A673 (cell line): ENCODE measurements at regions not wholly inside any gene's neighbourhood (a gene's known extent, or its start where the extent isn't known, plus 50 kb on each side); places are given as distances from the start of the nearest gene placed in this dataset.
A peak's percentile ranks its signal among the peaks of the same experiment; 100 is the strongest.

Source experiments
- BruUV-seq: library from RNA; stranded (reverse); fragments of 400-500 nt; replicated peaks from 2 replicates; lab custom pipeline; 2021; lab: Mats Ljungman, UMichigan
- CTCF ChIA-PET: fragments of 300-600 bp; sonication (Branson Sonifier 250); formaldehyde crosslinking; loops from one replicate; lab custom pipeline; 2022; ENCODE audit warnings: antibody characterized with exemption; lab: Charles Lee
- POLR2A ChIA-PET: fragments of 300-600 bp; sonication (Branson Sonifier 250); formaldehyde crosslinking; loops from one replicate; lab custom pipeline; 2022; ENCODE audit warnings: antibody characterized with exemption; ENCODE audit not compliant: low non-redundant PET; lab: Charles Lee
- DNase-seq: peaks from one replicate; pipeline ENCODE4 v3.0.0-alpha.2; 2015; ENCODE audit warnings: low spot score
- H3K27ac ChIP-seq: fragments of 200-600 bp; sonication (generic); 2 replicates; pipeline ENCODE4 v1.5.1; 2016; ENCODE audit warnings: mixed run types, low read depth, mild to moderate bottlenecking, mixed read lengths, antibody characterized with exemption, low read length; ENCODE audit not compliant: poor library complexity, severe bottlenecking
- H3K27me3 ChIP-seq: fragments of 200-600 bp; sonication (generic); replicated peaks from 2 replicates; pipeline ENCODE4 v1.6.1; 2017; ENCODE audit warnings: mixed run types, low read depth, mild to moderate bottlenecking, mixed read lengths, antibody characterized with exemption, low read length; ENCODE audit not compliant: insufficient read depth, poor library complexity
- H3K36me3 ChIP-seq: fragments of 200-600 bp; sonication (generic); 2 replicates; pipeline ENCODE4 v1.6.1; 2016; ENCODE audit warnings: mixed run types, mild to moderate bottlenecking, mixed read lengths, antibody characterized with exemption, low read length; ENCODE audit not compliant: insufficient read depth, poor library complexity, severe bottlenecking
- H3K4me1 ChIP-seq: fragments of 200-600 bp; sonication (generic); 2 replicates; pipeline ENCODE4 v1.6.1; 2017; ENCODE audit warnings: mixed run types, mild to moderate bottlenecking, mixed read lengths, antibody characterized with exemption, low read length; ENCODE audit not compliant: insufficient read depth, poor library complexity, severe bottlenecking
- H3K4me3 ChIP-seq: fragments of 200-600 bp; sonication (generic); 2 replicates; pipeline ENCODE4 v1.5.1; 2016; ENCODE audit warnings: low read depth, mixed run types, mild to moderate bottlenecking, mixed read lengths, low read length; ENCODE audit not compliant: poor library complexity, severe bottlenecking
- H3K9me3 ChIP-seq: fragments of 200-600 bp; sonication (generic); 2 replicates; pipeline ENCODE4 v1.6.1; 2016; ENCODE audit warnings: mixed run types, low read depth, mild to moderate bottlenecking, mixed read lengths, antibody characterized with exemption, low read length; ENCODE audit not compliant: poor library complexity, severe bottlenecking
- EZH2 ChIP-seq: fragments of 200-600 bp; sonication (generic); IDR thresholded peaks from 2 replicates; pipeline ENCODE4 v1.6.1; 2017; ENCODE audit warnings: borderline replicate concordance, low read depth, mild to moderate bottlenecking, mixed read lengths, antibody characterized with exemption, low read length; ENCODE audit not compliant: poor library complexity, severe bottlenecking
- intact Hi-C: fragments of 100-400 bp; cut with micrococcal nuclease; formaldehyde crosslinking; loops from one replicate; pipeline ENCODE4 v1.10.0; 2022; ENCODE audit not compliant: unreplicated experiment
- TF ChIP-seq, protein P1 (sequence below): fragments of 300-800, 200-600 bp; sonication (generic); conservative IDR thresholded peaks from 2 replicates; pipeline ENCODE4 v1.5.1; 2017; ENCODE audit warnings: low read depth, mild to moderate bottlenecking, antibody characterized with exemption, low read length, moderate library complexity, mixed read lengths

DNA sequence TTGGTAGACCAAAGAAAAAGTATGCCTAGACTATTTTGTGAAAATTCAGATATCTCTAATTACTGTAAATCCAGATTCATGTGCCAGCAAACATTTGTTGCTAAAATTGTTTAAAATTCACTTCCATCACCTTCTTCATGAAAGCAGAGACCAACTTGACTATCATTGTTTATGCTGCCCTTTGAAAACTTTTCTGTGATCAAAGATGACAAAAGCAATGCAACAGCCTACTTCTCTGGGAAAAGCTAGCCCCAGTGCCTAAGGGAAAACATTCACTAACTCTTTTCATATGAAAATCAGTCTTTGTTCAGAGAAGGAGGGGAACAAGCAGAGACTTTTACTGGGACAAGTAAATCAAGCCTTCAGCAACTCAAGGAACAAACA lies 178.0 kb upstream of the P2RY1 start:
- DNase-seq: peak; percentile 26
- no peaks in the 10 kb centered on the region for H3K36me3 ChIP-seq
- no peak overlapping the region for H3K4me3 ChIP-seq
- peaks cover 7% of the 10 kb centered on the region for H3K9me3 ChIP-seq
- no peak for TF ChIP-seq EZH2
- TF ChIP-seq, protein P1, sequence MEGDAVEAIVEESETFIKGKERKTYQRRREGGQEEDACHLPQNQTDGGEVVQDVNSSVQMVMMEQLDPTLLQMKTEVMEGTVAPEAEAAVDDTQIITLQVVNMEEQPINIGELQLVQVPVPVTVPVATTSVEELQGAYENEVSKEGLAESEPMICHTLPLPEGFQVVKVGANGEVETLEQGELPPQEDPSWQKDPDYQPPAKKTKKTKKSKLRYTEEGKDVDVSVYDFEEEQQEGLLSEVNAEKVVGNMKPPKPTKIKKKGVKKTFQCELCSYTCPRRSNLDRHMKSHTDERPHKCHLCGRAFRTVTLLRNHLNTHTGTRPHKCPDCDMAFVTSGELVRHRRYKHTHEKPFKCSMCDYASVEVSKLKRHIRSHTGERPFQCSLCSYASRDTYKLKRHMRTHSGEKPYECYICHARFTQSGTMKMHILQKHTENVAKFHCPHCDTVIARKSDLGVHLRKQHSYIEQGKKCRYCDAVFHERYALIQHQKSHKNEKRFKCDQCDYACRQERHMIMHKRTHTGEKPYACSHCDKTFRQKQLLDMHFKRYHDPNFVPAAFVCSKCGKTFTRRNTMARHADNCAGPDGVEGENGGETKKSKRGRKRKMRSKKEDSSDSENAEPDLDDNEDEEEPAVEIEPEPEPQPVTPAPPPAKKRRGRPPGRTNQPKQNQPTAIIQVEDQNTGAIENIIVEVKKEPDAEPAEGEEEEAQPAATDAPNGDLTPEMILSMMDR: no peak
- H3K4me1 ChIP-seq: peaks cover 25% of the 10 kb centered on the region
- ChIA-PET POLR2A (no interaction called here), CTCF (no interaction called here)
- no TSS peak for BruUV-seq
- H3K27ac ChIP-seq: peak overlapping the region; percentile 54
- H3K27me3 ChIP-seq: no peaks in the 10 kb centered on the region
- intact Hi-C loops: no loop called here

DNA sequence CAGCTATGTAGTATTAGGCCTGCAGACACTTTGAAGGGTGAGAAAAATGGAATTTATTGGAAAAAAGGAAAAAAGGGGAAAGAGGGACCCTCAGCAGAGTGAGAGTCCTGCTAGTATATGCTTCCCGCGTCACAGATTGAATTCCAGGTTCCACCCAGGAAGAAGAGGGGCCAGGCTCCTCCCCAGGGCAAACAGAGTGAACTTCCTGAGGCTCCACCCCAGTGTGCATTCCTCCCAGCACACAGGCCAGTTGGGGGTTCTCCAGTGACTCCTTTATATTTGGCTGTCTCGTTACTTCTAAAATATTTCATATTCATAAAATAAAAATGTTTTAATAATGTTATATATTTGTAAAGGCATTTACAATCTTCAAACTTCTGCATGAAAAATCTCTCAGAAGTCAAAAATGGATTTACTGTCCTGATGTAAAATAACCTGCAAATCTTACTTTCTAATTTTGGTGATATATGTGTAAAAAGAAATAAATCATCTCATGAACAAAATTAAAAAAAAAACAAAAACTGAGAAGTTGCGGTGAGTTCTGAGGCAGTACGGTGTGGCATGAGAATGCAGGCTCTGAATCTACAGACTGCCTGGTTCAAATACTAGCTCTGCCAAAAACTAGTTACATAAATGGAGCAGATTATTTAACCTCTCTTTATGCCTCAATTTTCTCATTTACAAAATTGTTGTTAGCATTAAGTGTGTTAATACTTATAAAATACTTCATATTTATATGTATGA lies 175.8 kb upstream of the P2RY1 start:
- Histone ChIP-seq H3K4me1 (peaks cover 25% of the 10 kb centered on the region), H3K27me3 (no peaks in the 10 kb centered on the region), H3K27ac (no peak overlapping the region), H3K9me3 (peaks cover 7% of the 10 kb centered on the region), H3K36me3 (no peaks in the 10 kb centered on the region), H3K4me3 (no peak overlapping the region)
- BruUV-seq: no TSS peak
- intact Hi-C loops: no loop called here
- POLR2A ChIA-PET: no interaction called here
- TF ChIP-seq EZH2: no peak
- TF ChIP-seq, protein P1: no peak
- DNase-seq: no peak
- CTCF ChIA-PET: no interaction called here

DNA sequence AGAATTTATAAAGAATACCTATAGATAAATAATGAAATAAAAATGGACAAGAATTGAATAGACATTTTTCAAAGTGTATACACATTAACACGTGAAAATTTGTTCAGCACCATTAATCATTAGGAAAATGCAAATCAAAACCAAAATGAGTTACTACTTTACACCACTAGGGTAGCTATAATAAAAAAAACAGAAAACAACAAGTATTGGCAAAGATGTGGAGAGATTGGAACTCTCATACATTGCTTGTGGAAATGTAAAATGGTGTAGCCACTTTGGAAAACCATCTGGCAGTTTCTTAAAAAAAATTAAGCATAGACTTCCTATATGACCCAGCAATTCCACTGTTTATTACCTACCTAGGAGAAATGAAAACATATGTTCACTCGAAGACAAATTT lies 172.8 kb upstream of the P2RY1 start:
- Histone ChIP-seq H3K27me3 (no peaks in the 10 kb centered on the region), H3K9me3 (peaks cover 7% of the 10 kb centered on the region), H3K4me1 (peaks cover 17% of the 10 kb centered on the region), H3K27ac (no peak overlapping the region), H3K4me3 (no peak overlapping the region), H3K36me3 (no peaks in the 10 kb centered on the region)
- CTCF ChIA-PET: no interaction called here
- TF ChIP-seq, protein P1: no peak
- TF ChIP-seq EZH2: no peak
- no peak for DNase-seq
- no TSS peak for BruUV-seq
- POLR2A ChIA-PET: no interaction called here
- intact Hi-C loops: no loop called here
